ENCODE measurements at regions not wholly inside any gene's neighbourhood (a gene's known extent, or its start where the extent isn't known, plus 50 kb on each side); places are given as distances from the start of the nearest gene placed in this dataset.
A peak's percentile ranks its signal among the peaks of the same experiment; 100 is the strongest.

GRCh38 chr4:125891597-125892258 is 577.0 kb downstream of the FAT4 start:
- Histone ChIP-seq H3K9ac (ENCODE audit: low read length) (no peak overlapping the region), H3K36me3 (ENCODE audit: insufficient read depth, low read length) (no peaks in the 10 kb centered on the region), H3K4me1 (ENCODE audit: insufficient read depth, low read length) (no peaks in the 10 kb centered on the region), H4K20me1 (ENCODE audit: insufficient read depth, low read length) (no peaks in the 10 kb centered on the region), H3K4me3 (ENCODE audit: insufficient read depth, low read depth, low read length) (no peak overlapping the region), H3K4me2 (ENCODE audit: low read length) (no peak overlapping the region), H3K27me3 (ENCODE audit: insufficient read depth, low read length) (no peaks in the 10 kb centered on the region), H3K79me2 (ENCODE audit: insufficient read depth, low read length) (no peaks in the 10 kb centered on the region), H2AFZ (ENCODE audit: low read depth, low read length) (no peak overlapping the region), H3K27ac (ENCODE audit: low read depth, low read length) (no peak overlapping the region), H3K9me3 (ENCODE audit: insufficient read depth, low read depth, low read length) (no peaks in the 10 kb centered on the region)
- DNase-seq (ENCODE audit: low read depth) (peak; percentile 95), FAIRE-seq (peak; percentile 81)
- no peaks in the 10 kb centered on the region for H3K36me3 Mint-ChIP-seq (ENCODE audit: low read depth, unreplicated experiment)
- H3K27me3 Mint-ChIP-seq (ENCODE audit: low read depth, unreplicated experiment), result no peaks in the 10 kb centered on the region
- H3K4me1 Mint-ChIP-seq (ENCODE audit: low read depth, unreplicated experiment), result peaks cover 14% of the 10 kb centered on the region
- H3K4me3 Mint-ChIP-seq (ENCODE audit: unreplicated experiment), result no peak overlapping the region
- peak overlapping the region; percentile 34 for H3K27ac Mint-ChIP-seq (ENCODE audit: unreplicated experiment)
- TF ChIP-seq EZH2 (IDR thresholded peaks at IDR 0.05; ENCODE audit: insufficient read depth, low read length) (no peak), CTCF (IDR thresholded peaks at IDR 0.05; ENCODE audit: insufficient read depth, low read depth, low read length) (no peak)
- no peaks in the 10 kb centered on the region for H3K9me3 Mint-ChIP-seq (ENCODE audit: unreplicated experiment)

- Mint-ChIP-seq H3K4me3 (ENCODE audit: unreplicated experiment) (no peak overlapping the region), H3K27me3 (ENCODE audit: low read depth, unreplicated experiment) (no peaks in the 10 kb centered on the region), H3K27ac (ENCODE audit: unreplicated experiment) (no peak overlapping the region), H3K36me3 (ENCODE audit: low read depth, unreplicated experiment) (no peaks in the 10 kb centered on the region), H3K4me1 (ENCODE audit: low read depth, unreplicated experiment) (peaks cover 2% of the 10 kb centered on the region), H3K9me3 (ENCODE audit: unreplicated experiment) (no peaks in the 10 kb centered on the region)
- FAIRE-seq, result no peak
- H2AFZ ChIP-seq (ENCODE audit: low read depth, low read length), result no peak overlapping the region
- no peak overlapping the region for H3K27ac ChIP-seq (ENCODE audit: low read depth, low read length)
- no peaks in the 10 kb centered on the region for H4K20me1 ChIP-seq (ENCODE audit: insufficient read depth, low read length)
- no peaks in the 10 kb centered on the region for H3K4me1 ChIP-seq (ENCODE audit: insufficient read depth, low read length)
- no peak for DNase-seq (ENCODE audit: low read depth)
- no peak overlapping the region for H3K4me2 ChIP-seq (ENCODE audit: low read length)
- H3K79me2 ChIP-seq (ENCODE audit: insufficient read depth, low read length), result no peaks in the 10 kb centered on the region
- no peak overlapping the region for H3K4me3 ChIP-seq (ENCODE audit: insufficient read depth, low read depth, low read length)
- H3K36me3 ChIP-seq (ENCODE audit: insufficient read depth, low read length), result no peaks in the 10 kb centered on the region
- H3K27me3 ChIP-seq (ENCODE audit: insufficient read depth, low read length), result no peaks in the 10 kb centered on the region
- H3K9ac ChIP-seq (ENCODE audit: low read length), result no peak overlapping the region
- H3K9me3 ChIP-seq (ENCODE audit: insufficient read depth, low read depth, low read length), result no peaks in the 10 kb centered on the region
- TF ChIP-seq CTCF (IDR thresholded peaks at IDR 0.05; ENCODE audit: insufficient read depth, low read depth, low read length), result no peak
- TF ChIP-seq EZH2 (IDR thresholded peaks at IDR 0.05; ENCODE audit: insufficient read depth, low read length), result no peak
Observed at GRCh38 chr4:125904802-125905201, 590.0 kb downstream of the FAT4 start.

- Mint-ChIP-seq H3K4me1 (ENCODE audit: low read depth, unreplicated experiment) (peaks cover 3% of the 10 kb centered on the region), H3K27ac (ENCODE audit: unreplicated experiment) (no peak overlapping the region), H3K9me3 (ENCODE audit: unreplicated experiment) (no peaks in the 10 kb centered on the region), H3K4me3 (ENCODE audit: unreplicated experiment) (no peak overlapping the region), H3K36me3 (ENCODE audit: low read depth, unreplicated experiment) (no peaks in the 10 kb centered on the region), H3K27me3 (ENCODE audit: low read depth, unreplicated experiment) (no peaks in the 10 kb centered on the region)
- Histone ChIP-seq H3K4me3 (ENCODE audit: insufficient read depth, low read depth, low read length) (no peak overlapping the region), H3K27me3 (ENCODE audit: insufficient read depth, low read length) (no peaks in the 10 kb centered on the region), H3K27ac (ENCODE audit: low read depth, low read length) (no peak overlapping the region), H2AFZ (ENCODE audit: low read depth, low read length) (no peak overlapping the region), H3K9me3 (ENCODE audit: insufficient read depth, low read depth, low read length) (no peaks in the 10 kb centered on the region), H3K9ac (ENCODE audit: low read length) (no peak overlapping the region), H3K4me2 (ENCODE audit: low read length) (no peak overlapping the region), H3K36me3 (ENCODE audit: insufficient read depth, low read length) (no peaks in the 10 kb centered on the region), H3K4me1 (ENCODE audit: insufficient read depth, low read length) (no peaks in the 10 kb centered on the region), H4K20me1 (ENCODE audit: insufficient read depth, low read length) (no peaks in the 10 kb centered on the region), H3K79me2 (ENCODE audit: insufficient read depth, low read length) (no peaks in the 10 kb centered on the region)
- DNase-seq (ENCODE audit: low read depth), result no peak
- TF ChIP-seq EZH2 (IDR thresholded peaks at IDR 0.05; ENCODE audit: insufficient read depth, low read length), result no peak
- TF ChIP-seq CTCF (IDR thresholded peaks at IDR 0.05; ENCODE audit: insufficient read depth, low read depth, low read length), result no peak
- no peak for FAIRE-seq
Observed at GRCh38 chr4:125911058-125911457, 596.3 kb downstream of the FAT4 start.
